HG02884 (cell line): ENCODE measurements at regions not wholly inside any gene's neighbourhood (a gene's known extent, or its start where the extent isn't known, plus 50 kb on each side); places are given as distances from the start of the nearest gene placed in this dataset.

Experiments
- ATAC-seq: cut with Tn5 transposase; IDR thresholded peaks from one replicate; pipeline ENCODE4 v1.9.1; 2021; ENCODE audit warnings: mild to moderate bottlenecking, moderate library complexity; ENCODE audit not compliant: unreplicated experiment

DNA sequence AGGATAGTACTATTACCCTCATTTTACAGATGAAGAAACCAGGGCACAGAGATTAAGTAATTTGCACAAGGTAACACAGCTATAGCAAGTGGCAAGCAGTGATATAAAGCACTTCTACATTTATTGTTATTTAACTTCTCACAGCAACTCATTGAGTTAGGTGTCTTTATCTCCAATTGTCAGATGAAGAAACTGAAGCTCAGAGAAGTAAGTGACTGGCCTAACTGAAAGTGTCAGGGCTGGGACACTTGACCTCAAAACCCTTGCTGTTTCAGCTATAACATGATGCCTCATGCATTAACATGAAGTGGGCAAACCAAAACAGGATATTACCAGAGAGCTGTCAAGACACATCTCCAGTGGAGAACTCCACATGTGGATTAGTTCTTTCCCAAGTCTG lies 65.8 kb upstream of the LEKR1 start:
- ATAC-seq = peak; percentile 69

GRCh38 chr3:156761007-156761406 lies 65.1 kb upstream of the LEKR1 start:
- ATAC-seq = no peak

GRCh38 chr3:156761713-156762451 lies 64.3 kb upstream of the LEKR1 start:
- ATAC-seq = no peak

- ATAC-seq = no peak
These were observed 63.4 kb upstream of the LEKR1 start for GRCh38 chr3:156762631-156763185.

DNA sequence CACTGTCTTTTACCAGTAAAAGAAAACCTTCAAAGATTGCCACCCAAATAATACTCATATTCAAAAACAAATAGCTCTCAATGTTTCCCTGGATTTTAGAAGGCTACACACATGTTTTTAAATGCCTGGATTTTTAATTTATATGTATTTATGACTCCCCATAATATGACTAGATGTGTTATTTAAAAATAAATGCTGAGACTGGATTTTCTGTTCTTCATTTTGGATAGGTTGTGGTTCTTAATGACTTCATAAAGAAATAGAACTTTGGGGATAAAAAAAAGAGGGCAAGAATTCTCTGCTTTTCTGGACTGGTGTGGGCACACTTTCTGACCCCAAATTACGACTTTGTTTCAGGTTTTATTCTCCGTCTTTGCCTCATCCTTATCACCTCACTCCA lies 62.8 kb upstream of the LEKR1 start:
- no peak for ATAC-seq

- ATAC-seq = no peak
These were observed 62.0 kb upstream of the LEKR1 start for GRCh38 chr3:156763931-156764720.

GRCh38 chr3:156764751-156765150 lies 61.4 kb upstream of the LEKR1 start:
- ATAC-seq = no peak

DNA sequence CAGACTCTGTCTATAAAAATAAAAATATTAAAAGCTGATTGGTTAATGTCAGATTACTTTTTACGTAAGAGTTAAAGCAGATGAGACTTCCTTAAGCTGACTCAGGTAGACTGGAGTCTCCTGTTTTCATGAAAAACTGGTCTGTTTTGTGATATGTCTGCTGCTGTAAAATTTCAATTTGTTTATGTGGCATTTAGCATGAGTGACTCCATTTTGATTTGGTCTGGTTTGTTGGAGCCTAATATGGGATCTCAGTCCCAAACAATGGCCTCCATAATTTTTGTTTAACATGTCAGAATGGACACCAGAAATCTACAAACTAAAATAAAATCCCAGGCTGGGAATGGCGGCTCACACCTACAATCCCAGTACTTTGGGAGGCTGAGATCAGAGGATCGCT lies 57.8 kb upstream of the LEKR1 start:
- no peak for ATAC-seq

GRCh38 chr3:156769721-156770654 lies 56.2 kb upstream of the LEKR1 start:
- ATAC-seq = no peak

DNA sequence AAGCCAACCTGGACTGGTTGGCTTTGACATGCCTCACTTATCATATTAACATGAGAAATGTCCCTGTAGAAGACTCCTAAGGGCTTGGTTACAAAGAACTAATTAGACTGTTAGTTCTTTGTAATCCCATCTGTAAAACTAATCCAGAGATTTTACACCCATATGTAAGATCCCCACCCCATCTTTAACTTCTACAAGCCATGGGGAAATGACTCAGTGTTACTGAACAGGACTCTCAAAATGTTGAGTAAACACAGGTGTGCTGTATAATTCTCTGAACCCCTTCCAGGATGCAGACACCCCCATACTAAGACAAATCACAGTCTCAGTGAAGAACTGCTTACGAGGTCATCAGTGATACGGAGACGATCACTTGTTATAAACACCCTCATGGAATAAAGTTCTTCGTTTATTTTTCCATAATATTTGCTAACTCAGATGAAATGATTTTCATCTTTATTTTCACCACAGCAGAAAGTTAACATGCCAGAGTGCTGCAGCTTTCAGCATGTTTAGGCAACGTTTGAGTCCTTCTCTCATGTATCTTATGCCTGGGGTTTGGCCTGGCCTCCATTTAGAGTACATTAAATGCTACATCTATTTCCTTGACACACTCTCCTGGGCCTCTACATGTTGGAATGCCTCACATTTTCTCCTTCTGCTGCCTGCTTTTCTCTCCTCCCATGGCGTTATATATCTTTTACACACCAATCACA lies 55.3 kb upstream of the LEKR1 start:
- no peak for ATAC-seq

DNA sequence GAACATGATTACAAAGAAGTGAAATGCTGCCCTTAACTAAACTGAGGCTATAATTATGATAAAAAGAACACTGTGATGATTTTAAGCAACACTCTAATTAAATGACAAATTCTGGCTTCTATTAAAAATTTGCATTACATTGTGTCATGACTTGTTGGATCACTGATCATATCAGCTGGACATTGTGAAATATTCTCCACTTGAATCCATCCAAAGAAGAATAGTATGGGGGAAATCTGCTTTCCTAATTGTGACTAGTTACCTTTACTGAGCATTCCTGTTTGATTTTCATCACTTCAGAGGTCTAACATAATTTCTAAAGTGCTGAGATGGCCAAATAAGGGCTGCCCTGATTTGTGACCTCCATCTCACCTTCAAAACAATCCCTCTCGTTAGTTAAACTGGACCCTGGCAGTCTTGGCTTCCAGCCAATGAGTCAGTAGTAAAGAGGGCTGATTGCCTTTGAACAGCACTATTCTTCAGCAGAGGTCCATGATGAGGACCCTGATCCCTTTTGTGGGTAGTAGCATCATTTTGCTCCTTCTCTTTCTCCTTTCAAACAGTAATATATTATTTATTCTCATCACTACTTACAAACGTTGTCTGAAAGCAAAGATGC lies 53.5 kb upstream of the LEKR1 start:
- no peak for ATAC-seq

- no peak for ATAC-seq
These were observed 50.1 kb upstream of the LEKR1 start for GRCh38 chr3:156776031-156776430.
